Loucy (cell line): ENCODE measurements at regions not wholly inside any gene's neighbourhood (a gene's known extent, or its start where the extent isn't known, plus 50 kb on each side); places are given as distances from the start of the nearest gene placed in this dataset.

Source experiments
- H2AFZ ChIP-seq: fragments of 200-600 bp; sonication (generic); 2 replicates; pipeline ENCODE4 v1.6.0; 2016; ENCODE audit warnings: antibody characterized with exemption, mild to moderate bottlenecking, low read length, moderate library complexity
- H3F3A ChIP-seq: fragments of 200-600 bp; 2 replicates; pipeline ENCODE4 v1.6.0; 2016; ENCODE audit warnings: antibody characterized with exemption, low read depth, mild to moderate bottlenecking
- H3K27me3 ChIP-seq: fragments of 200-600 bp; sonication (generic); 2 replicates; pipeline ENCODE4 v1.6.1; 2014; ENCODE audit warnings: low read length, mild to moderate bottlenecking; ENCODE audit not compliant: insufficient read depth, poor library complexity, severe bottlenecking
- H3K36me3 ChIP-seq: fragments of 200-600 bp; sonication (generic); 2 replicates; pipeline ENCODE4 v1.6.1; 2016; ENCODE audit warnings: low read length; ENCODE audit not compliant: insufficient read depth
- H3K4me1 ChIP-seq: fragments of 200-600 bp; sonication (generic); 2 replicates; pipeline ENCODE4 v1.5.1; 2014; ENCODE audit warnings: low read length, mild to moderate bottlenecking; ENCODE audit not compliant: insufficient read depth, poor library complexity, severe bottlenecking
- H3K4me2 ChIP-seq: fragments of 200-600 bp; sonication (generic); 2 replicates; pipeline ENCODE4 v1.6.0; 2014; ENCODE audit warnings: antibody characterized with exemption, low read length, low read depth, mild to moderate bottlenecking; ENCODE audit not compliant: poor library complexity, severe bottlenecking
- H3K4me3 ChIP-seq: fragments of 200-600 bp; sonication (generic); 2 replicates; pipeline ENCODE4 v1.5.1; 2014; ENCODE audit warnings: low read length, mild to moderate bottlenecking, mixed read lengths; ENCODE audit not compliant: poor library complexity, severe bottlenecking
- H3K79me2 ChIP-seq: fragments of 200-600 bp; sonication (generic); 2 replicates; pipeline ENCODE4 v1.6.1; 2014; ENCODE audit warnings: low read length; ENCODE audit not compliant: insufficient read depth
- H3K9ac ChIP-seq: fragments of 200-600 bp; sonication (generic); 2 replicates; pipeline ENCODE4 v1.6.0; 2014; ENCODE audit warnings: mild to moderate bottlenecking, low read depth, low read length, moderate library complexity; ENCODE audit not compliant: poor library complexity, severe bottlenecking
- H3K9me2 ChIP-seq: fragments of 200-600 bp; sonication (generic); replicated peaks from 2 replicates; pipeline ENCODE4 v1.6.1; 2016; ENCODE audit warnings: low read depth, low read length, mixed read lengths
- H3K9me3 ChIP-seq: fragments of 200-600 bp; sonication (generic); 2 replicates; pipeline ENCODE4 v1.6.1; 2014; ENCODE audit warnings: mild to moderate bottlenecking, antibody characterized with exemption, low read length, low read depth; ENCODE audit not compliant: insufficient read depth
- H4K20me1 ChIP-seq: fragments of 200-600 bp; sonication (generic); 2 replicates; pipeline ENCODE4 v1.6.0; 2014; ENCODE audit warnings: antibody characterized with exemption, low read length, mild to moderate bottlenecking; ENCODE audit not compliant: insufficient read depth, poor library complexity, severe bottlenecking
- EZH2phosphoT487 ChIP-seq: fragments of 200-600 bp; IDR thresholded peaks from 2 replicates; pipeline ENCODE4 v1.6.1; 2018; ENCODE audit warnings: antibody characterized with exemption, mild to moderate bottlenecking, moderate library complexity, borderline replicate concordance
- TF ChIP-seq, protein P1 (sequence below): fragments of 200-600 bp; sonication (generic); conservative IDR thresholded peaks from 2 replicates; pipeline ENCODE4 v1.5.1; 2014; ENCODE audit warnings: mild to moderate bottlenecking, antibody characterized with exemption, low read length

GRCh38 chr17:53420035-53420641, 402.6 kb upstream of the KIF2B start:
- H4K20me1 ChIP-seq: no peaks in the 10 kb centered on the region
- H3K36me3 ChIP-seq: no peaks in the 10 kb centered on the region
- H3K27me3 ChIP-seq: no peaks in the 10 kb centered on the region
- TF ChIP-seq, protein P1, sequence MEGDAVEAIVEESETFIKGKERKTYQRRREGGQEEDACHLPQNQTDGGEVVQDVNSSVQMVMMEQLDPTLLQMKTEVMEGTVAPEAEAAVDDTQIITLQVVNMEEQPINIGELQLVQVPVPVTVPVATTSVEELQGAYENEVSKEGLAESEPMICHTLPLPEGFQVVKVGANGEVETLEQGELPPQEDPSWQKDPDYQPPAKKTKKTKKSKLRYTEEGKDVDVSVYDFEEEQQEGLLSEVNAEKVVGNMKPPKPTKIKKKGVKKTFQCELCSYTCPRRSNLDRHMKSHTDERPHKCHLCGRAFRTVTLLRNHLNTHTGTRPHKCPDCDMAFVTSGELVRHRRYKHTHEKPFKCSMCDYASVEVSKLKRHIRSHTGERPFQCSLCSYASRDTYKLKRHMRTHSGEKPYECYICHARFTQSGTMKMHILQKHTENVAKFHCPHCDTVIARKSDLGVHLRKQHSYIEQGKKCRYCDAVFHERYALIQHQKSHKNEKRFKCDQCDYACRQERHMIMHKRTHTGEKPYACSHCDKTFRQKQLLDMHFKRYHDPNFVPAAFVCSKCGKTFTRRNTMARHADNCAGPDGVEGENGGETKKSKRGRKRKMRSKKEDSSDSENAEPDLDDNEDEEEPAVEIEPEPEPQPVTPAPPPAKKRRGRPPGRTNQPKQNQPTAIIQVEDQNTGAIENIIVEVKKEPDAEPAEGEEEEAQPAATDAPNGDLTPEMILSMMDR: no peak
- no peak for TF ChIP-seq EZH2phosphoT487
- no peak overlapping the region for H2AFZ ChIP-seq
- no peak overlapping the region for H3K4me2 ChIP-seq
- no peaks in the 10 kb centered on the region for H3F3A ChIP-seq
- no peak overlapping the region for H3K9ac ChIP-seq
- no peaks in the 10 kb centered on the region for H3K79me2 ChIP-seq
- H3K9me2 ChIP-seq: no peaks in the 10 kb centered on the region
- no peaks in the 10 kb centered on the region for H3K4me1 ChIP-seq
- H3K4me3 ChIP-seq: no peak overlapping the region
- no peaks in the 10 kb centered on the region for H3K9me3 ChIP-seq

- TF ChIP-seq, protein P1: no peak
- no peak for TF ChIP-seq EZH2phosphoT487
- Histone ChIP-seq H3K9me2 (no peaks in the 10 kb centered on the region), H2AFZ (no peak overlapping the region), H3K9me3 (no peaks in the 10 kb centered on the region), H3K4me2 (no peak overlapping the region), H4K20me1 (no peaks in the 10 kb centered on the region), H3K4me3 (no peak overlapping the region), H3K36me3 (no peaks in the 10 kb centered on the region), H3F3A (no peaks in the 10 kb centered on the region), H3K27me3 (no peaks in the 10 kb centered on the region), H3K4me1 (no peaks in the 10 kb centered on the region), H3K79me2 (no peaks in the 10 kb centered on the region), H3K9ac (no peak overlapping the region)
Observed at GRCh38 chr17:53409588-53409987, 413.1 kb upstream of the KIF2B start.

DNA sequence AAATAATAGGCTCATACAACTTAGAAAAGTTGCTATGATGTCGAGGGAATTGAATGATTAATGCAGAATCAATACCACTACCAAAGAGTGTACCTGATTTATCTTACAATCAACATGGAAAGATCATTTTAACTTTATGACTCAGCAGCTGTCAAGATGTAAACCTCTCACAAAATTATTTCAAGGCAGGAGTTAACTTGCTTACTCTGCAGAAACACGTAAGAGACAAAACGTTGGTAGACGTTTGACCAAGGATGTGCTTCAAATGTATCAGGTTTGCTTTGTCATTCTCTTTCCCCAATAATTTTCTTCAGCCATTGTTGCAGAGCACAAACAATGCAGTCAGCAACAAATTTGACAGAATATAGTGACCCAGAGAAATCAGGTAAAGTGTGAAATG, 415.8 kb upstream of the KIF2B start:
- H3K4me1 ChIP-seq: no peaks in the 10 kb centered on the region
- H3K4me2 ChIP-seq: no peak overlapping the region
- H3K9ac ChIP-seq: no peak overlapping the region
- H4K20me1 ChIP-seq: no peaks in the 10 kb centered on the region
- H3K36me3 ChIP-seq: no peaks in the 10 kb centered on the region
- H2AFZ ChIP-seq: no peak overlapping the region
- no peak overlapping the region for H3K4me3 ChIP-seq
- no peak for TF ChIP-seq EZH2phosphoT487
- TF ChIP-seq, protein P1: no peak
- no peaks in the 10 kb centered on the region for H3F3A ChIP-seq
- no peaks in the 10 kb centered on the region for H3K9me3 ChIP-seq
- H3K27me3 ChIP-seq: no peaks in the 10 kb centered on the region
- no peaks in the 10 kb centered on the region for H3K9me2 ChIP-seq
- no peaks in the 10 kb centered on the region for H3K79me2 ChIP-seq
